DND-41 (cell line): ENCODE measurements at regions not wholly inside any gene's neighbourhood (a gene's known extent, or its start where the extent isn't known, plus 50 kb on each side); places are given as distances from the start of the nearest gene placed in this dataset.

ENCODE experiments used
- CTCF ChIP-seq: IDR thresholded peaks from 2 replicates; pipeline ENCODE4 v1.5.1; 2012; ENCODE audit warnings: borderline replicate concordance, low read length, moderate library complexity, mild to moderate bottlenecking; ENCODE audit not compliant: poor library complexity, severe bottlenecking; ENCODE audit errors: extremely low read depth
- EZH2 ChIP-seq: IDR thresholded peaks from 3 replicates; pipeline ENCODE4 v1.6.1; 2012; ENCODE audit warnings: borderline replicate concordance, low read depth, mild to moderate bottlenecking, moderate library complexity, low read length, inconsistent platforms; ENCODE audit not compliant: severe bottlenecking

- TF ChIP-seq CTCF (no peak), EZH2 (no peak)
These were observed 205.9 kb downstream of the NSG2 start for GRCh38 chr5:174251305-174252000.
